Loucy (cell line): ENCODE measurements at regions not wholly inside any gene's neighbourhood (a gene's known extent, or its start where the extent isn't known, plus 50 kb on each side); places are given as distances from the start of the nearest gene placed in this dataset.

ENCODE experiments used
- EZH2phosphoT487 ChIP-seq: fragments of 200-600 bp; IDR thresholded peaks from 2 replicates; pipeline ENCODE4 v1.6.1; 2018; ENCODE audit warnings: antibody characterized with exemption, mild to moderate bottlenecking, moderate library complexity, borderline replicate concordance
- TF ChIP-seq, protein P1 (sequence below): fragments of 200-600 bp; sonication (generic); conservative IDR thresholded peaks from 2 replicates; pipeline ENCODE4 v1.5.1; 2014; ENCODE audit warnings: mild to moderate bottlenecking, antibody characterized with exemption, low read length

GRCh38 chr12:124673801-124674617 lies 106.6 kb upstream of the NCOR2 start:
- TF ChIP-seq, protein P1, sequence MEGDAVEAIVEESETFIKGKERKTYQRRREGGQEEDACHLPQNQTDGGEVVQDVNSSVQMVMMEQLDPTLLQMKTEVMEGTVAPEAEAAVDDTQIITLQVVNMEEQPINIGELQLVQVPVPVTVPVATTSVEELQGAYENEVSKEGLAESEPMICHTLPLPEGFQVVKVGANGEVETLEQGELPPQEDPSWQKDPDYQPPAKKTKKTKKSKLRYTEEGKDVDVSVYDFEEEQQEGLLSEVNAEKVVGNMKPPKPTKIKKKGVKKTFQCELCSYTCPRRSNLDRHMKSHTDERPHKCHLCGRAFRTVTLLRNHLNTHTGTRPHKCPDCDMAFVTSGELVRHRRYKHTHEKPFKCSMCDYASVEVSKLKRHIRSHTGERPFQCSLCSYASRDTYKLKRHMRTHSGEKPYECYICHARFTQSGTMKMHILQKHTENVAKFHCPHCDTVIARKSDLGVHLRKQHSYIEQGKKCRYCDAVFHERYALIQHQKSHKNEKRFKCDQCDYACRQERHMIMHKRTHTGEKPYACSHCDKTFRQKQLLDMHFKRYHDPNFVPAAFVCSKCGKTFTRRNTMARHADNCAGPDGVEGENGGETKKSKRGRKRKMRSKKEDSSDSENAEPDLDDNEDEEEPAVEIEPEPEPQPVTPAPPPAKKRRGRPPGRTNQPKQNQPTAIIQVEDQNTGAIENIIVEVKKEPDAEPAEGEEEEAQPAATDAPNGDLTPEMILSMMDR, result no peak
- TF ChIP-seq EZH2phosphoT487, result no peak
